WERI-Rb-1 (cell line): ENCODE measurements at regions not wholly inside any gene's neighbourhood (a gene's known extent, or its start where the extent isn't known, plus 50 kb on each side); places are given as distances from the start of the nearest gene placed in this dataset.
"Not testable (repeated sequence)": the region's sequence is repeated elsewhere in the genome, so short reads cannot be mapped to it uniquely, and the experiment has no call there.

ENCODE experiments used
- DNase-seq: peaks from one replicate; pipeline ENCODE4 v3.0.0-alpha.2; 2020
- H3K27ac ChIP-seq: fragments of 250-450 bp; sonication (Bioruptor Pico); 2 replicates; pipeline ENCODE4 v1.5.1; 2020; ENCODE audit warnings: mild to moderate bottlenecking, moderate library complexity
- H3K27me3 ChIP-seq: fragments of 250-450 bp; sonication (Bioruptor Pico); 2 replicates; pipeline ENCODE4 v1.5.1; 2021; ENCODE audit warnings: mild to moderate bottlenecking, low read depth, moderate library complexity; ENCODE audit not compliant: insufficient read depth, severe bottlenecking
- H3K36me3 ChIP-seq: fragments of 250-450 bp; sonication (Bioruptor Pico); 2 replicates; pipeline ENCODE4 v1.5.1; 2020; ENCODE audit warnings: mild to moderate bottlenecking, moderate library complexity
- H3K4me3 ChIP-seq: 2 replicates; pipeline ENCODE4 v1.5.1; 2011; ENCODE audit warnings: low read depth, mild to moderate bottlenecking, control low read depth, low read length
- H3K9me3 ChIP-seq: fragments of 250-450 bp; sonication (Bioruptor Pico); 2 replicates; pipeline ENCODE4 v1.5.1; 2021; ENCODE audit warnings: mild to moderate bottlenecking, moderate library complexity; ENCODE audit not compliant: severe bottlenecking
- CTCF ChIP-seq: IDR thresholded peaks from 2 replicates; pipeline ENCODE4 v1.5.1; 2011; ENCODE audit warnings: low read depth, mild to moderate bottlenecking, control low read depth, inconsistent platforms, low read length

GRCh38 chr14:30410986-30411385 lies 148.0 kb upstream of the G2E3 start:
- no peaks in the 10 kb centered on the region for H3K36me3 ChIP-seq

GRCh38 chr14:30413184-30413583 lies 145.8 kb upstream of the G2E3 start:
- not testable (repeated sequence) for H3K9me3 ChIP-seq, DNase-seq, H3K27ac ChIP-seq, H3K27me3 ChIP-seq, H3K4me3 ChIP-seq, H3K36me3 ChIP-seq

More at GRCh38 chr14:30410986-30411385, 148.0 kb upstream of the G2E3 start:
- H3K27me3 ChIP-seq = no peaks in the 10 kb centered on the region
- TF ChIP-seq CTCF = no peak
- H3K9me3 ChIP-seq = no peaks in the 10 kb centered on the region
- no peak overlapping the region for H3K27ac ChIP-seq
- no peak overlapping the region for H3K4me3 ChIP-seq
- DNase-seq = no peak

DNA sequence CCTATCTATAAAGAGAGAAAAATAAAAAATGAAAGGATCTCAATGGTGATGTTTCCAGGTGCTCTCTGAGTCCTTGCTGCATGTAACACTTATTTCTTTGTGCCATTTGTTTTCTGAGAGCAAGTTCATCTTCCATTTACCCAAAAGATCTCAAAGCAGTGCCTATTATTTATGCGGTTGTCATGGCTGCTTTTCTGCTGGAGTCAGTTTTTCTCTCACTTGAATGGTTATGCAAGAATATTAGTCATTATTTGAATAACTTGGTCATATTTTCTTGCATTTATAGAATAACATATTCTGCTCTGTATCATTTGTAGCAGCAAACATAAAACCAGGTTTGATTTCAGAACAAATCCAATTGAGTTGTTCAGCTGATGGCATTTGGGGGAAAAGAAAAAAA lies 141.8 kb upstream of the G2E3 start:
- no peak for DNase-seq
- Histone ChIP-seq H3K9me3 (no peaks in the 10 kb centered on the region), H3K27me3 (no peaks in the 10 kb centered on the region), H3K36me3 (no peaks in the 10 kb centered on the region), H3K27ac (no peak overlapping the region), H3K4me3 (no peak overlapping the region)
- TF ChIP-seq CTCF = no peak

GRCh38 chr14:30417999-30418398 lies 141.0 kb upstream of the G2E3 start:
- DNase-seq = no peak
- Histone ChIP-seq H3K27ac (no peak overlapping the region), H3K27me3 (no peaks in the 10 kb centered on the region), H3K9me3 (no peaks in the 10 kb centered on the region), H3K36me3 (no peaks in the 10 kb centered on the region), H3K4me3 (no peak overlapping the region)
- TF ChIP-seq CTCF = no peak

DNA sequence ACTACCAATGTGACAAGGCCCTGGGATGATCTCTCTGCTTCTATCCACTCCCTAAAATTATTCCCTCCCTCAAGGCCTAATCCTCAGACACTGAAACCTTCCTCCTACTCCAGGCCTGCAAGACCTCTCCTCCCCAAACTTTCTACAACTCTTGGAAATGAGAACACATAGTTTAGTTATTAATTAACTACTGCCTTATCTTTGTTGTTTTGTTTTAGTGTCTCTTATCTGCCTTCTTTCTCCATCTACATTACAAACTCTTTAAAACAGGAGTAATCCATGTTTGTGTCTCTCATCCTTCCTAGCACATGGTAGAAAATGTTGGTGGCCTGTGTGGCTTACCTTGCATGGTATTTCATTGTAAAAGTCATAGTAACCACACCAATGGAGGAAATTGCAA lies 139.9 kb upstream of the G2E3 start:
- no peaks in the 10 kb centered on the region for H3K9me3 ChIP-seq
- H3K36me3 ChIP-seq = no peaks in the 10 kb centered on the region
- TF ChIP-seq CTCF = no peak
- no peak overlapping the region for H3K4me3 ChIP-seq
- H3K27ac ChIP-seq = no peak overlapping the region
- no peak for DNase-seq
- H3K27me3 ChIP-seq = no peaks in the 10 kb centered on the region

GRCh38 chr14:30420515-30420914 lies 138.4 kb upstream of the G2E3 start:
- TF ChIP-seq CTCF = no peak
- DNase-seq = no peak
- Histone ChIP-seq H3K27me3 (no peaks in the 10 kb centered on the region), H3K4me3 (no peak overlapping the region), H3K36me3 (no peaks in the 10 kb centered on the region), H3K27ac (no peak overlapping the region), H3K9me3 (no peaks in the 10 kb centered on the region)

GRCh38 chr14:30426463-30426862 lies 132.5 kb upstream of the G2E3 start:
- DNase-seq = no peak
- Histone ChIP-seq H3K27me3 (no peaks in the 10 kb centered on the region), H3K4me3 (no peak overlapping the region), H3K36me3 (no peaks in the 10 kb centered on the region), H3K27ac (no peak overlapping the region), H3K9me3 (no peaks in the 10 kb centered on the region)
- no peak for TF ChIP-seq CTCF
